ENCODE measurements at regions not wholly inside any gene's neighbourhood (a gene's known extent, or its start where the extent isn't known, plus 50 kb on each side); places are given as distances from the start of the nearest gene placed in this dataset.
"Not testable (repeated sequence)": the region's sequence is repeated elsewhere in the genome, so short reads cannot be mapped to it uniquely, and the experiment has no call there.

DNA sequence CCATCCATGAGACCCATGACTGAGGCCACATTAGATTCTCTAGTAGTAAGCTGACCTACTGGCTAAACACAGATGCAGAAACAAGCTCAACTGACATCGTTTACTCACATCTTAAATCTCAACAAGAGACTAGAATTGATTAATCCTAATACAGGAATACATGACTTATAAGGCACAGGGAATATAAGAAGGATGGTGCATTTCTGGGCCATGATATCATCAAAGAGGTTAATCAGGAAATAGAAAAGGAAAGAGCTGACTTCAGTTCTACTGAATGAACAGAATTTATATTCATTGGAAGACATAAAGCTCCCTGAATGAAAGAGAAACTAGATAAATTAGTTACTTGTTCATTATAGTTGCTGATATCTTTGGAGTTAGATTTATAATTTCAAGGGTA is 1406.5 kb downstream of the STIM2 start:
- Histone ChIP-seq H3K9ac (ENCODE audit: low read depth in 1 of 2, low read length in 2 of 2) (no peak overlapping the region), H3K36me3 (ENCODE audit: control insufficient read depth in 2 of 2, insufficient read depth in 2 of 2, low read length in 2 of 2) (no peaks in the 10 kb centered on the region), H3K4me3 (ENCODE audit: low read length in 2 of 2) (no peak overlapping the region)

DNA sequence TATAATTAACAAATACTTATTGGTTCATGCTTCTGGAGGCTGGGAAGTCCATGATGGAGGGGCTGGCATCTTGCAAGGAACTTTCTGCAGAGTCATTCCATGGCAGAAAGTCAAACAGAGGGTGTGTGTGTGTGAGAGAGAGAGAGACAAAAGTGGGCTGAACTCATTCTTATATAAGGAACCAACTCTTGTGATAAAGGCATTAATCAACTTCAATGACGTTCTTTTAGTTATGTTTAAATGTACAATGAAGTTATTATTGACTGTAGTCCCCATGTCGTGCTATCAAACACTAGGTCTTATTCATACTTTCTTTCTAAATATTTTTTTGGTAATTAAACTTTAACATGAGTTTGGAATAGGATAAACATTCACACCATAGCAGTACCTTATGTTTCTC is 1408.8 kb downstream of the STIM2 start:
- no peaks in the 10 kb centered on the region for H3K36me3 ChIP-seq (ENCODE audit: control insufficient read depth in 2 of 2, insufficient read depth in 2 of 2, low read length in 2 of 2)
- no peaks in the 10 kb centered on the region for H3K9me3 ChIP-seq (ENCODE audit: control insufficient read depth in 2 of 2, low read length in 2 of 2)
- no peak overlapping the region for H3K4me3 ChIP-seq (ENCODE audit: low read length in 2 of 2)
- H3K27ac ChIP-seq (ENCODE audit: low read depth in 2 of 2, low read length in 2 of 2) = no peak overlapping the region
- H3K4me1 ChIP-seq (ENCODE audit: control insufficient read depth in 2 of 2, insufficient read depth in 2 of 2, low read length in 2 of 2) = no peaks in the 10 kb centered on the region
- H3K27me3 ChIP-seq (ENCODE audit: control insufficient read depth in 2 of 2, insufficient read depth in 2 of 2, low read length in 2 of 2) = no peaks in the 10 kb centered on the region
- H3K9ac ChIP-seq (ENCODE audit: low read depth in 1 of 2, low read length in 2 of 2) = no peak overlapping the region

More for the DNA sequence above, 1406.5 kb downstream of the STIM2 start:
- no peaks in the 10 kb centered on the region for H3K9me3 ChIP-seq (ENCODE audit: control insufficient read depth in 2 of 2, low read length in 2 of 2)
- no peaks in the 10 kb centered on the region for H3K27me3 ChIP-seq (ENCODE audit: control insufficient read depth in 2 of 2, insufficient read depth in 2 of 2, low read length in 2 of 2)
- no peaks in the 10 kb centered on the region for H3K4me1 ChIP-seq (ENCODE audit: control insufficient read depth in 2 of 2, insufficient read depth in 2 of 2, low read length in 2 of 2)
- no peak overlapping the region for H3K27ac ChIP-seq (ENCODE audit: low read depth in 2 of 2, low read length in 2 of 2)

DNA sequence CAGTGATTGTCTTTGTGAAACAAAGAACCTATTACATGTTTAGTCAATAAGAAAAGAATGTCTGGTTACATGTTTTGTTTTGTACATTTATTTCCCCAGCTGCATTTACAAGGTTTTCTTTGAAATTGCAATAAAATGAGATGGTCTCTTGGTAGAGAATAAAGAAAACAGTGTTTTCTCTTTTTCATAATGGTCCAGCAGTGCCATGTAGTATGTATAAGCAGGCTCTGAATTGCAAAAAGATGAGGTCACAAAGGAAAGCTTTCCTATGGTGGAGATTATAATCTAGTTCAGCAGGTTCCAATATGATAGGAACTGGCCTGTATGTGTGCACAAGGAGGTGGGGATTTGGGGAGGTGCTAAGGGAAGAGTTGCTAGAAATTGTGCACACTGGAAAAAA is 1417.3 kb downstream of the STIM2 start:
- no peaks in the 10 kb centered on the region for H3K9me3 ChIP-seq (ENCODE audit: control insufficient read depth in 2 of 2, low read length in 2 of 2)

DNA sequence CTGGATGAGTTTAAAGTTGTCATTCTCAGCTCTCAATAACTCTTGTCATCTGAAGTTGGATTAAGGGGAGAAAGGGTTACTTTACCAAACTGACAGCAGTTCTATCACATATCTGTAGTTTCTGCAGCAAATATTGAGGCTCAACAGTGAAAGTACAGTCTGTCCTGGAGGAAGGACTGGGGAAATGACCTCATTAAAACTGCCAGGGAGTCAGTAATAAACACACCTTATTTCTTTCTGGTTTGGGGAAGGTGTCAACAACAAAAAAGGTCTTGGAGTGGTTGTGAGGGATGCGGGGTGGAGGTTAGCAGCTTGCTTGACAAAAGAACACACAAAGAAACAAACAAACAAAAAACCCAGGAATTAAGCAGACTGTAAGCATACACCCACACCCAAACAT is 1418.0 kb downstream of the STIM2 start:
- Histone ChIP-seq H3K4me3 (ENCODE audit: low read length in 2 of 2) (no peak overlapping the region), H3K9me3 (ENCODE audit: control insufficient read depth in 2 of 2, low read length in 2 of 2) (no peaks in the 10 kb centered on the region), H3K36me3 (ENCODE audit: control insufficient read depth in 2 of 2, insufficient read depth in 2 of 2, low read length in 2 of 2) (no peaks in the 10 kb centered on the region), H3K4me1 (ENCODE audit: control insufficient read depth in 2 of 2, insufficient read depth in 2 of 2, low read length in 2 of 2) (no peaks in the 10 kb centered on the region), H3K9ac (ENCODE audit: low read depth in 1 of 2, low read length in 2 of 2) (no peak overlapping the region), H3K27me3 (ENCODE audit: control insufficient read depth in 2 of 2, insufficient read depth in 2 of 2, low read length in 2 of 2) (no peaks in the 10 kb centered on the region), H3K27ac (ENCODE audit: low read depth in 2 of 2, low read length in 2 of 2) (no peak overlapping the region)

More for the DNA sequence above, 1417.3 kb downstream of the STIM2 start:
- Histone ChIP-seq H3K9ac (ENCODE audit: low read depth in 1 of 2, low read length in 2 of 2) (no peak overlapping the region), H3K36me3 (ENCODE audit: control insufficient read depth in 2 of 2, insufficient read depth in 2 of 2, low read length in 2 of 2) (no peaks in the 10 kb centered on the region), H3K27me3 (ENCODE audit: control insufficient read depth in 2 of 2, insufficient read depth in 2 of 2, low read length in 2 of 2) (no peaks in the 10 kb centered on the region), H3K4me3 (ENCODE audit: low read length in 2 of 2) (no peak overlapping the region), H3K4me1 (ENCODE audit: control insufficient read depth in 2 of 2, insufficient read depth in 2 of 2, low read length in 2 of 2) (no peaks in the 10 kb centered on the region), H3K27ac (ENCODE audit: low read depth in 2 of 2, low read length in 2 of 2) (no peak overlapping the region)

DNA sequence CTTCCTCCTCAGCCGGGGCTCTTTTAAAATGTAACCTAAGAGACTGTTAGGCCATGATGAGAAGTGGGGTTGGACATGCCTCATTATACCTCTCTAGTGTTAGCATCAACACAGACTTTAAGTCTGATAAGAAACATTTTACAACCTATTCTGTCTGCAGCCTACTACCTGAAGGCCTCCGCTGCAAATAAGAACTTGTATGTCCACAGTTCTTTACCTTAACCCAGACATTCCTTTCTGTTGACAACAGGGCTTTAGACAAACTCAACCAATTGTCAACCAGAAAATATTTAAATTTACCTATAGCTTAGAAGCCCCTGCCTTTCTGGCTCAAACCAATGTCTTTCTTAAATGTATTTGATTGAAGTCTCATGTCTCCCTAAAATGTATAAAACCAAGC is 1418.6 kb downstream of the STIM2 start:
- H3K4me1 ChIP-seq (ENCODE audit: control insufficient read depth in 2 of 2, insufficient read depth in 2 of 2, low read length in 2 of 2) = no peaks in the 10 kb centered on the region
- no peaks in the 10 kb centered on the region for H3K27me3 ChIP-seq (ENCODE audit: control insufficient read depth in 2 of 2, insufficient read depth in 2 of 2, low read length in 2 of 2)
- no peak overlapping the region for H3K4me3 ChIP-seq (ENCODE audit: low read length in 2 of 2)
- no peak overlapping the region for H3K9ac ChIP-seq (ENCODE audit: low read depth in 1 of 2, low read length in 2 of 2)
- no peaks in the 10 kb centered on the region for H3K9me3 ChIP-seq (ENCODE audit: control insufficient read depth in 2 of 2, low read length in 2 of 2)
- H3K36me3 ChIP-seq (ENCODE audit: control insufficient read depth in 2 of 2, insufficient read depth in 2 of 2, low read length in 2 of 2) = no peaks in the 10 kb centered on the region
- H3K27ac ChIP-seq (ENCODE audit: low read depth in 2 of 2, low read length in 2 of 2) = no peak overlapping the region

DNA sequence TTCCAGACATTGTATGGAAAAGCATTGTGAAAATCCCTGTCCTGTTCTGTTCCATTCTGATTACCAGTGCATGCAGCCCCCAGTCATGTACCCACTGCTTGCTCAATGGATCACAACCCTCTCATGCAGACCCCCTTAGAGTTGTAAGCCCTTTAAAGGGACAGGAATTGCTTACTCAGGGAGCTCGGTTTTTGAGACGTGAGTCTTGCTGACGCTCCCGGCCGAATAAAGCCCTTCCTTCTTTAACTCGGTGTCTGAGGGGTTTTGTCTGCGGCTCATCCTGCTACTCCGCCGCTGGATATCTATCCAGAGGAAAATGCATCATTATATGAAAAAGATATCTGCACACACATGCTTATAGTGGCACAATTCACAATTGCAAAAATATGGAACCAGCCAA is 1425.6 kb downstream of the STIM2 start:
- not testable (repeated sequence) for H3K9me3 ChIP-seq (ENCODE audit: control insufficient read depth in 2 of 2, low read length in 2 of 2); H3K4me1 ChIP-seq (ENCODE audit: control insufficient read depth in 2 of 2, insufficient read depth in 2 of 2, low read length in 2 of 2); H3K4me3 ChIP-seq (ENCODE audit: low read length in 2 of 2); H3K27ac ChIP-seq (ENCODE audit: low read depth in 2 of 2, low read length in 2 of 2); H3K27me3 ChIP-seq (ENCODE audit: control insufficient read depth in 2 of 2, insufficient read depth in 2 of 2, low read length in 2 of 2); H3K9ac ChIP-seq (ENCODE audit: low read depth in 1 of 2, low read length in 2 of 2); H3K36me3 ChIP-seq (ENCODE audit: control insufficient read depth in 2 of 2, insufficient read depth in 2 of 2, low read length in 2 of 2)

DNA sequence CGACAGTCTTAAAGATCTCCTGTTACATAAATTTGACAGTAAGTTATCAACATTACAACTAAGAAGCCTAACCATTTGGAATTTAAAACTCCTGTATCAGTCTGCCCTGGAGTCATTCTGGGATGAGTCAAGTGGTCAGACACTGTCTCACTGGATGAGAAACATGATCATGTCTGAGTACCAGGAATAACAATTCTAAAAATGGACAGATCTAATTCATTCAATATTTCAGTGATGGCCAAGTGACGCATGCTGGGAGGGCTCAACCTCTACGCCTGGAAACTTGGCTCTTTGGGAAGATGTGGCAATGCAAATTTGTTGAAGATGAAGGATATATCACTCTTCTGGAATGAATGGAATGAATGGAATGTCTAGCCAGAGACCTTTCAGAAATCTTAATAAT is 1427.2 kb downstream of the STIM2 start:
- Histone ChIP-seq H3K36me3 (ENCODE audit: control insufficient read depth in 2 of 2, insufficient read depth in 2 of 2, low read length in 2 of 2) (no peaks in the 10 kb centered on the region), H3K27me3 (ENCODE audit: control insufficient read depth in 2 of 2, insufficient read depth in 2 of 2, low read length in 2 of 2) (no peaks in the 10 kb centered on the region), H3K4me1 (ENCODE audit: control insufficient read depth in 2 of 2, insufficient read depth in 2 of 2, low read length in 2 of 2) (no peaks in the 10 kb centered on the region), H3K4me3 (ENCODE audit: low read length in 2 of 2) (no peak overlapping the region), H3K9me3 (ENCODE audit: control insufficient read depth in 2 of 2, low read length in 2 of 2) (no peaks in the 10 kb centered on the region), H3K9ac (ENCODE audit: low read depth in 1 of 2, low read length in 2 of 2) (no peak overlapping the region), H3K27ac (ENCODE audit: low read depth in 2 of 2, low read length in 2 of 2) (no peak overlapping the region)

DNA sequence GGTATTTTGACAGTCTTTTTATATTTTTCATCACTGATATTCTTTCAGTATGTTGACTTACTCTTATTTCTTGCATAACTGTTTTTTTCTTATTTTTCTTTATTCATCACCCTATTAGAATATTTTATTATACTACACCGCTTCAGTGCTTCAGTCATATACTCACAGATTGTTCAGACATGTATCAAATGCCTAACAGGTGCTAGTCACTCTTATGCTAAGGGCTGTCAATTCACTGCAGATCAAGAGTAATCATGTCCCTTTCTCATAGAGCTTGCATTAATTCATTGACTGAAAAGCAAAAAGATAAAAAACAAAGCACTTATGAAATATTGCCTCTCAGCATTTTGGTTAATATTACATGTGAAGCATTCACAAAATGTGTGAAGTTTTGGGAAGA is 1435.6 kb downstream of the STIM2 start:
- Histone ChIP-seq H3K36me3 (ENCODE audit: control insufficient read depth in 2 of 2, insufficient read depth in 2 of 2, low read length in 2 of 2) (no peaks in the 10 kb centered on the region), H3K9me3 (ENCODE audit: control insufficient read depth in 2 of 2, low read length in 2 of 2) (peaks cover 0 to 4% of the 10 kb centered on the region in 2 donors), H3K4me3 (ENCODE audit: low read length in 2 of 2) (no peak overlapping the region), H3K27me3 (ENCODE audit: control insufficient read depth in 2 of 2, insufficient read depth in 2 of 2, low read length in 2 of 2) (no peaks in the 10 kb centered on the region), H3K4me1 (ENCODE audit: control insufficient read depth in 2 of 2, insufficient read depth in 2 of 2, low read length in 2 of 2) (no peaks in the 10 kb centered on the region), H3K27ac (ENCODE audit: low read depth in 2 of 2, low read length in 2 of 2) (no peak overlapping the region), H3K9ac (ENCODE audit: low read depth in 1 of 2, low read length in 2 of 2) (no peak overlapping the region)

DNA sequence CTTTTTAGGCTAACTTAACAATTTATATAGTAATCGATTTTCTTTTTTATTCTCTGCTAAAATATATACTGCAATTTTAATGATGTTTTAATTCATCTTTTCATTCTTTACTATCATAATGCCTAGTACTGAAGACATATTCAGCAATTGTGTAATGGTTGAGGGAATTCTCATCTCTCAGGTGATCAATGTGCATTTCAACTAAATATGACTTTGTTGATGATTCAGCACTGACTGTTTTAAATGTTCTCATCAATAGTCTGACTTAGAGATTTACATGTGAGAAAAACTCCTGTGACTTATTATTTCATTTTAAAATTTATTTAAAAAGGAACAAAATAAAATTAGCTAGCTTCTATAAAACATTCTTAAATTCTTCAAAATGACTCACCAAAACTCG is 1450.3 kb downstream of the STIM2 start:
- no peak overlapping the region for H3K4me3 ChIP-seq (ENCODE audit: low read length in 2 of 2)
- H3K9ac ChIP-seq (ENCODE audit: low read depth in 1 of 2, low read length in 2 of 2) = no peak overlapping the region

DNA sequence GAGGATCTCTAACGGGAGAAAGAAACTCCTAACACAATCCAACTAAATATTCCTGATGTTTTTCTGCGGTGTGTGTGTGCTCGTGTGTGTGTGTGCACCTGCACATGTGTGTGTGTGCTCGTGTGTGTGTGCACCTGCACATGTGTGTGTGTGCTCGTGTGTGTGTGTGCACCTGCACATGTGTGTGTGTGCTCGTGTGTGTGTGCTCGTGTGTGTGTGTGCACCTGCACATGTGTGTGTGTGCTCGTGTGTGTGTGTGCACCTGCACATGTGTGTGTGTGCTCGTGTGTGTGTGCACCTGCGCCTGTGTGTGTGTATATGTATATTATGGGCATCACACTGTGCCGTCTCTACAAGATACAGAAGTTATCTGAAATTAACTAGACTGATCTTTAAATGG is 1451.9 kb downstream of the STIM2 start:
- H3K4me3 ChIP-seq (ENCODE audit: low read length in 2 of 2); H3K9me3 ChIP-seq (ENCODE audit: control insufficient read depth in 2 of 2, low read length in 2 of 2): not testable (repeated sequence)

More for the DNA sequence above, 1450.3 kb downstream of the STIM2 start:
- no peaks in the 10 kb centered on the region for H3K36me3 ChIP-seq (ENCODE audit: control insufficient read depth in 2 of 2, insufficient read depth in 2 of 2, low read length in 2 of 2)
- H3K9me3 ChIP-seq (ENCODE audit: control insufficient read depth in 2 of 2, low read length in 2 of 2) = peaks cover 0 to 2% of the 10 kb centered on the region in 2 donors
- no peaks in the 10 kb centered on the region for H3K27me3 ChIP-seq (ENCODE audit: control insufficient read depth in 2 of 2, insufficient read depth in 2 of 2, low read length in 2 of 2)
- H3K27ac ChIP-seq (ENCODE audit: low read depth in 2 of 2, low read length in 2 of 2) = no peak overlapping the region
- no peaks in the 10 kb centered on the region for H3K4me1 ChIP-seq (ENCODE audit: control insufficient read depth in 2 of 2, insufficient read depth in 2 of 2, low read length in 2 of 2)

More for the DNA sequence above, 1451.9 kb downstream of the STIM2 start:
- H3K4me1 ChIP-seq (ENCODE audit: control insufficient read depth in 2 of 2, insufficient read depth in 2 of 2, low read length in 2 of 2); H3K27me3 ChIP-seq (ENCODE audit: control insufficient read depth in 2 of 2, insufficient read depth in 2 of 2, low read length in 2 of 2); H3K9ac ChIP-seq (ENCODE audit: low read depth in 1 of 2, low read length in 2 of 2); H3K36me3 ChIP-seq (ENCODE audit: control insufficient read depth in 2 of 2, insufficient read depth in 2 of 2, low read length in 2 of 2); H3K27ac ChIP-seq (ENCODE audit: low read depth in 2 of 2, low read length in 2 of 2): not testable (repeated sequence)

All from mucosa of rectum (tissue), 2 donors.